Psoas muscle (tissue), 7 donors: ENCODE measurements at regions not wholly inside any gene's neighbourhood (a gene's known extent, or its start where the extent isn't known, plus 50 kb on each side); places are given as distances from the start of the nearest gene placed in this dataset.
A peak's percentile ranks its signal among the peaks of the same experiment; 100 is the strongest.

Source experiments
- ATAC-seq, 4 donors: fragments of 200-7000 bp; cut with Tn5 transposase; one replicate each; pipeline ENCODE4 v1.9.1; 2020; ENCODE audit warnings: moderate library complexity in 3 of 4, mild to moderate bottlenecking in 2 of 4
- DNase-seq, 2 donors: peaks; one replicate each; pipeline ENCODE4 v3.0.0-alpha.2; 2020
- H3K27ac ChIP-seq: fragments of 200-600 bp; one replicate; pipeline ENCODE4 v1.8.0; 2022
- H3K27me3 ChIP-seq, 3 donors: fragments of 200-600 bp in 1 of 3; one replicate each; pipeline versions ENCODE4 v1.6.1 to v1.8.0; 2013 to 2022; ENCODE audit warnings: low read length in 2 of 3, mild to moderate bottlenecking in 2 of 3, moderate library complexity in 1 of 3; ENCODE audit not compliant: insufficient read depth in 3 of 3
- H3K36me3 ChIP-seq, 2 donors: fragments of 200-600 bp in 1 of 2; one replicate each; pipeline versions ENCODE4 v1.6.1 to v1.8.0; 2013 to 2022; ENCODE audit warnings: low read depth in 1 of 2, mild to moderate bottlenecking in 1 of 2, moderate library complexity in 1 of 2; ENCODE audit not compliant: insufficient read depth in 1 of 2
- H3K4me1 ChIP-seq: fragments of 200-600 bp; one replicate; pipeline ENCODE4 v1.8.0; 2022
- H3K4me3 ChIP-seq: fragments of 200-600 bp; one replicate; pipeline ENCODE4 v1.8.0; 2022; ENCODE audit warnings: mild to moderate bottlenecking
- H3K9me3 ChIP-seq: fragments of 200-600 bp; one replicate; pipeline ENCODE4 v1.8.0; 2022
- CTCF ChIP-seq: fragments of 200-600 bp; IDR thresholded peaks from one replicate; pipeline ENCODE4 v1.8.0; 2022; ENCODE audit warnings: antibody characterized with exemption
- WGBS, 3 donors: extraction: QIAGEN DNeasy Blood & Tissue Kit; methylation state at CpG; one replicate each; pipeline versions ENCODE4 v1.1.6 to v1.1.7; 2013; 5-methylcytosine and 5-hydroxymethylcytosine counted together
- intact Hi-C, 2 donors: fragments of 100-400 bp; cut with DNase I; formaldehyde crosslinking; loops; one replicate each; pipeline versions ENCODE4 v1.11.0 to v1.14.2; 2022
- donor health status: healthy with polysubstance abuse.
- donor health status: DM: no; HTN: no; CAD: no; lungs with moderate emphysema.
- donor health status: Bipolar disorder and iron deficiency.
- donor health status: healthy.
- donor health status: DM: yes; HTN: yes; CAD: no.
- donor health status: DM: no; HTN: no; CAD: no.
- donor health status: DM: yes; HTN: yes; CAD: no.

GRCh38 chr3:14256046-14256445, 77.4 kb downstream of the LSM3 start:
- Histone ChIP-seq H3K4me3 (no peak overlapping the region), H3K27me3 (peaks cover 0 to 2% (median 0%) of the 10 kb centered on the region in 3 donors), H3K9me3 (no peaks in the 10 kb centered on the region), H3K27ac (no peak overlapping the region), H3K36me3 (no peaks in the 10 kb centered on the region), H3K4me1 (no peaks in the 10 kb centered on the region)
- no peak for TF ChIP-seq CTCF
- DNase-seq (no peak), ATAC-seq (peak in 3 of 4 donors; percentile 38 to 52 (median 48))
- WGBS, 3 donors = 37 to 41% (median 40%) methylated on average over 2 of the region's 2 CpGs
- intact Hi-C loops = loop anchor here in 1 of 2 donors (2.0 kb wide), 1 partner anchor 47 kb away; no protein-coding TSS in a partner anchor

- DNase-seq = peak in 1 of 2 donors; percentile 64
- H3K4me3 ChIP-seq = no peak overlapping the region
- H3K27ac ChIP-seq = no peak overlapping the region
- 46 to 53% (median 48%) methylated on average over 9 of the region's 9 CpGs for WGBS, 3 donors
- no peaks in the 10 kb centered on the region for H3K9me3 ChIP-seq
- peak; percentile 43 to 74 (median 66) for ATAC-seq
- H3K4me1 ChIP-seq = peaks cover 3% of the 10 kb centered on the region
- H3K36me3 ChIP-seq = no peaks in the 10 kb centered on the region
- intact Hi-C loops = loop anchor here in 1 of 2 donors (2.0 kb wide), 1 partner anchor 48 kb away; no protein-coding TSS in a partner anchor
- TF ChIP-seq CTCF = no peak
- H3K27me3 ChIP-seq = peaks cover 0 to 2% (median 0%) of the 10 kb centered on the region in 3 donors
Observed at GRCh38 chr3:14256561-14257342, 78.1 kb downstream of the LSM3 start.

GRCh38 chr3:14258906-14259904, 80.6 kb downstream of the LSM3 start:
- Histone ChIP-seq H3K27me3 (no peaks in the 10 kb centered on the region), H3K27ac (no peak overlapping the region), H3K4me3 (no peak overlapping the region), H3K9me3 (no peaks in the 10 kb centered on the region), H3K36me3 (no peaks in the 10 kb centered on the region), H3K4me1 (peaks cover 3% of the 10 kb centered on the region)
- 70 to 84% (median 80%) methylated on average over 12 of the region's 12 CpGs for WGBS, 3 donors
- DNase-seq (no peak), ATAC-seq (no peak)
- no peak for TF ChIP-seq CTCF
- intact Hi-C loops = no loop called here

- Histone ChIP-seq H3K4me1 (peaks cover 3% of the 10 kb centered on the region), H3K27ac (no peak overlapping the region), H3K9me3 (no peaks in the 10 kb centered on the region), H3K27me3 (no peaks in the 10 kb centered on the region), H3K4me3 (no peak overlapping the region), H3K36me3 (no peaks in the 10 kb centered on the region)
- ATAC-seq (no peak), DNase-seq (no peak)
- WGBS, 3 donors = 70 to 88% (median 84%) methylated on average over 7 of the region's 7 CpGs
- intact Hi-C loops = no loop called here
- TF ChIP-seq CTCF = no peak
Observed at GRCh38 chr3:14260463-14260862, 81.8 kb downstream of the LSM3 start.
